HCT116 (cell line): ENCODE measurements at regions not wholly inside any gene's neighbourhood (a gene's known extent, or its start where the extent isn't known, plus 50 kb on each side); places are given as distances from the start of the nearest gene placed in this dataset.

ENCODE experiments used
- ATAC-seq: fragments of 200-7000 bp; cut with Tn5 transposase; 2 replicates; pipeline ENCODE4 v1.9.1; 2020; ENCODE audit warnings: mild to moderate bottlenecking, moderate library complexity
- BruUV-seq: library from RNA; stranded (reverse); fragments of 400-500 nt; replicated peaks from 2 replicates; lab custom pipeline; 2021; lab: Mats Ljungman, UMichigan
- CTCF ChIA-PET: fragments of 300-600 bp; sonication (Branson Sonifier 250); formaldehyde crosslinking; loops from one replicate; lab custom pipeline; 2021; ENCODE audit warnings: antibody characterized with exemption; lab: Charles Lee
- POLR2A ChIA-PET: fragments of 300-600, 350-600 bp; sonication (Branson Sonifier 250); formaldehyde crosslinking; loops from one replicate; lab custom pipeline; 2021; ENCODE audit warnings: antibody characterized with exemption; lab: Charles Lee
- RAD21 ChIA-PET, 2 experiments: fragments of 300-600 bp; sonication (Branson Sonifier 250); formaldehyde crosslinking; loops; one replicate each; lab custom pipeline; 2023; ENCODE audit warnings: low total read pairs in 2 of 2; ENCODE audit not compliant: uncharacterized antibody in 2 of 2, unreplicated experiment in 2 of 2, low non-redundant PET in 1 of 2; lab: Charles Lee
- DNase-seq: peaks from one replicate; pipeline ENCODE4 v3.0.0-alpha.2; 2010; ENCODE audit warnings: low read depth, low spot score
- H2AFZ ChIP-seq: fragments of 200-600 bp; shearing (Covaris generic), sonication (generic); 2 replicates; pipeline ENCODE4 v1.6.1; 2017; ENCODE audit warnings: low read depth, mixed run types, mixed read lengths, antibody characterized with exemption, low read length; ENCODE audit not compliant: poor library complexity, severe bottlenecking
- H3K27ac ChIP-seq: 2 replicates; pipeline ENCODE4 v1.5.1; 2012; ENCODE audit warnings: low read depth, low read length
- H3K27me3 ChIP-seq: fragments of 200-600 bp; sonication (generic); 2 replicates; pipeline ENCODE4 v1.6.1; 2016; ENCODE audit warnings: mixed run types, low read length, mixed read lengths; ENCODE audit not compliant: insufficient read depth
- H3K36me3 ChIP-seq, 2 experiments: fragments of 200-500 bp in 1 of 2; fragments of 200-600 bp in 1 of 2; sonication (Bioruptor generic) in 1 of 2; sonication (generic) in 1 of 2; 2 replicates each; pipeline versions ENCODE4 v1.5.1 to v1.6.1; 2014 to 2016; ENCODE audit warnings: low read length in 2 of 2, inconsistent platforms in 1 of 2, mixed read lengths in 1 of 2, mixed run types in 1 of 2; ENCODE audit not compliant: insufficient read depth in 2 of 2, control insufficient read depth in 1 of 2
- H3K4me1 ChIP-seq, 2 experiments: fragments of 200-600 bp in 1 of 2; sonication (generic) in 1 of 2; 2 replicates each; pipeline versions ENCODE4 v1.5.1 to v1.6.1; 2012 to 2017; ENCODE audit warnings: low read length in 2 of 2, inconsistent platforms in 1 of 2, mild to moderate bottlenecking in 1 of 2, mixed read lengths in 1 of 2, mixed run types in 1 of 2, moderate library complexity in 1 of 2; ENCODE audit not compliant: insufficient read depth in 2 of 2, control insufficient read depth in 1 of 2
- H3K4me2 ChIP-seq: fragments of 200-600 bp; sonication (generic); 2 replicates; pipeline ENCODE4 v1.6.1; 2017; ENCODE audit warnings: mixed run types, low read length, mixed read lengths
- H3K4me3 ChIP-seq, 2 experiments: fragments of 200-600 bp in 1 of 2; sonication (generic) in 1 of 2; replicated peaks in 1 of 2; 2 replicates each; pipeline ENCODE4 v1.5.1; 2011 to 2016; ENCODE audit warnings: low read length in 2 of 2, control low read depth in 1 of 2, low read depth in 1 of 2, mild to moderate bottlenecking in 1 of 2, mixed read lengths in 1 of 2, mixed run types in 1 of 2
- H3K79me2 ChIP-seq: fragments of 200-600 bp; sonication (generic); 2 replicates; pipeline ENCODE4 v1.6.1; 2017; ENCODE audit warnings: mild to moderate bottlenecking, mixed run types, low read length, moderate library complexity, mixed read lengths; ENCODE audit not compliant: insufficient read depth
- H3K9ac ChIP-seq: fragments of 200-600 bp; sonication (generic); 2 replicates; pipeline ENCODE4 v1.6.1; 2016; ENCODE audit warnings: low read length, mixed read lengths
- H3K9me2 ChIP-seq: fragments of 200-600 bp; sonication (generic), shearing (Covaris generic); 2 replicates; pipeline ENCODE4 v1.6.1; 2017; ENCODE audit warnings: mixed run types, mild to moderate bottlenecking, moderate library complexity; ENCODE audit not compliant: insufficient read depth
- H3K9me3 ChIP-seq, 2 experiments: fragments of 200-500 bp in 1 of 2; fragments of 200-600 bp in 1 of 2; sonication (Bioruptor generic) in 1 of 2; sonication (generic) in 1 of 2; 2 replicates each; pipeline ENCODE4 v1.6.1; 2014 to 2017; ENCODE audit warnings: low read length in 2 of 2, mixed read lengths in 2 of 2, inconsistent platforms in 1 of 2, low read depth in 1 of 2, mild to moderate bottlenecking in 1 of 2, mixed run types in 1 of 2, moderate library complexity in 1 of 2; ENCODE audit not compliant: control insufficient read depth in 1 of 2, insufficient read depth in 1 of 2
- H4K20me1 ChIP-seq: fragments of 200-600 bp; sonication (generic), shearing (Covaris generic); 2 replicates; pipeline ENCODE4 v1.6.1; 2017; ENCODE audit warnings: mixed run types, mild to moderate bottlenecking, moderate library complexity; ENCODE audit not compliant: insufficient read depth
- ATF3 ChIP-seq: IDR thresholded peaks from 2 replicates; pipeline ENCODE4 v1.6.1; 2012
- CBX3 ChIP-seq: IDR thresholded peaks from 2 replicates; pipeline ENCODE4 v1.6.1; 2012; ENCODE audit warnings: low read depth
- CEBPB ChIP-seq: IDR thresholded peaks from 2 replicates; pipeline ENCODE4 v1.6.1; 2012; ENCODE audit warnings: low read depth
- CTCF ChIP-seq, 3 experiments: fragments of 200-600 bp in 1 of 3; sonication (generic) in 1 of 3; IDR thresholded peaks in 2 of 3; conservative IDR thresholded peaks in 1 of 3; 2 replicates each; pipeline ENCODE4 v1.5.1; 2012 to 2017; ENCODE audit warnings: low read depth in 2 of 3, low read length in 2 of 3, antibody characterized with exemption in 1 of 3, borderline replicate concordance in 1 of 3, control low read depth in 1 of 3, mild to moderate bottlenecking in 1 of 3, mixed read lengths in 1 of 3, mixed run types in 1 of 3, moderate library complexity in 1 of 3; ENCODE audit not compliant: insufficient read depth in 1 of 3
- EGR1 ChIP-seq: IDR thresholded peaks from 2 replicates; pipeline ENCODE4 v1.6.1; 2012; ENCODE audit warnings: low read depth
- EZH2 ChIP-seq: fragments of 200-600 bp; sonication (generic); IDR thresholded peaks from 2 replicates; pipeline ENCODE4 v1.6.1; 2017; ENCODE audit warnings: antibody characterized with exemption, mixed run types
- EZH2phosphoT487 ChIP-seq: fragments of 200-600 bp; IDR thresholded peaks from 2 replicates; pipeline ENCODE4 v1.6.1; 2018; ENCODE audit warnings: antibody characterized with exemption, borderline replicate concordance
- JUND ChIP-seq: IDR thresholded peaks from 2 replicates; pipeline ENCODE4 v1.6.1; 2012
- POLR2A ChIP-seq: IDR thresholded peaks from 2 replicates; pipeline ENCODE4 v1.7.0; 2011; ENCODE audit warnings: borderline replicate concordance; ENCODE audit not compliant: insufficient read depth, insufficient read length; ENCODE audit errors: extremely low read depth
- POLR2AphosphoS5 ChIP-seq: IDR thresholded peaks from 2 replicates; pipeline ENCODE4 v1.6.1; 2011; ENCODE audit warnings: mild to moderate bottlenecking, low read depth, low read length, moderate library complexity
- SP1 ChIP-seq: IDR thresholded peaks from 2 replicates; pipeline ENCODE4 v1.6.1; 2012; ENCODE audit warnings: low read depth
- SRF ChIP-seq: IDR thresholded peaks from 2 replicates; pipeline ENCODE4 v1.6.1; 2012; ENCODE audit warnings: low read depth
- YY1 ChIP-seq: IDR thresholded peaks from 2 replicates; pipeline ENCODE4 v1.6.1; 2011; ENCODE audit warnings: low read length, low read depth, moderate library complexity, mild to moderate bottlenecking; ENCODE audit not compliant: insufficient replicate concordance; ENCODE audit errors: extremely low read depth
- ZBTB33 ChIP-seq: IDR thresholded peaks from 2 replicates; pipeline ENCODE4 v1.6.1; 2011; ENCODE audit warnings: mild to moderate bottlenecking, low read length, moderate library complexity; ENCODE audit not compliant: insufficient replicate concordance; ENCODE audit errors: extremely low read depth
- ZFX ChIP-seq: fragments of 450-650 bp; IDR thresholded peaks from 2 replicates; pipeline ENCODE4 v1.6.1; 2017
- ZNF274 ChIP-seq: fragments of 200-500 bp; sonication (Bioruptor generic); IDR thresholded peaks from 2 replicates; pipeline ENCODE4 v1.6.1; 2014; ENCODE audit warnings: mild to moderate bottlenecking, low read depth, low read length, inconsistent platforms
- intact Hi-C: fragments of 100-400 bp; cut with micrococcal nuclease; formaldehyde crosslinking; loops from 2 replicates; pipeline ENCODE4 v1.10.0; 2022

GRCh38 chr6:144350528-144350880, 65.4 kb downstream of the UTRN start:
- ChIA-PET POLR2A (no interaction called here), CTCF (no interaction called here), RAD21 (no interaction called here)
- intact Hi-C loops: no loop called here
- no peaks in the 10 kb centered on the region for H3K9me3 ChIP-seq
- H3K9ac ChIP-seq: no peak overlapping the region
- no peaks in the 10 kb centered on the region for H3K79me2 ChIP-seq
- no peaks in the 10 kb centered on the region for H3K36me3 ChIP-seq
- H3K4me2 ChIP-seq: peak overlapping the region; percentile 66
- TF ChIP-seq EZH2 (no peak), CBX3 (no peak), YY1 (no peak), ZFX (no peak)
- no TSS peak for BruUV-seq
- H3K9me2 ChIP-seq: no peaks in the 10 kb centered on the region
- H4K20me1 ChIP-seq: no peaks in the 10 kb centered on the region
- no peak for DNase-seq
- ATAC-seq: no peak
- H3K4me3 ChIP-seq: no peak overlapping the region
- no peak overlapping the region for H2AFZ ChIP-seq
- no peaks in the 10 kb centered on the region for H3K27me3 ChIP-seq
- peaks cover 29 to 38% of the 10 kb centered on the region in 2 experiments; a peak in 3 of 4 replicates for H3K4me1 ChIP-seq
- no peak overlapping the region for H3K27ac ChIP-seq

GRCh38 chr6:144351379-144352127, 66.4 kb downstream of the UTRN start:
- POLR2A ChIA-PET: no interaction called here
- no peaks in the 10 kb centered on the region for H3K79me2 ChIP-seq
- intact Hi-C loops: no loop called here
- no peak overlapping the region for H2AFZ ChIP-seq
- no peak overlapping the region for H3K27ac ChIP-seq
- H3K4me1 ChIP-seq: peaks cover 26 to 34% of the 10 kb centered on the region in 2 experiments; a peak in 3 of 4 replicates
- BruUV-seq: no TSS peak
- no peak overlapping the region for H3K4me3 ChIP-seq
- no peaks in the 10 kb centered on the region for H3K36me3 ChIP-seq
- DNase-seq (no peak), ATAC-seq (no peak)
- RAD21 ChIA-PET: no interaction called here
- CTCF ChIA-PET: no interaction called here
- no peaks in the 10 kb centered on the region for H4K20me1 ChIP-seq
- no peaks in the 10 kb centered on the region for H3K9me2 ChIP-seq
- no peaks in the 10 kb centered on the region for H3K9me3 ChIP-seq
- H3K27me3 ChIP-seq: no peaks in the 10 kb centered on the region
- H3K9ac ChIP-seq: no peak overlapping the region
- H3K4me2 ChIP-seq: no peak overlapping the region
- TF ChIP-seq SRF (no peak), ATF3 (no peak), CEBPB (no peak), POLR2AphosphoS5 (no peak), CTCF (IDR thresholded peaks at IDR 0.05 in 2 of 3, conservative IDR thresholded peaks at IDR 0.05 in 1 of 3; ENCODE audit: borderline replicate concordance in 1 of 3, insufficient read depth in 1 of 3, low read depth in 2 of 3, low read length in 2 of 3) (no peak), CBX3 (no peak), ZNF274 (no peak), YY1 (no peak), POLR2A (no peak), JUND (no peak), ZBTB33 (no peak), EGR1 (no peak), EZH2phosphoT487 (no peak), SP1 (no peak)
